ENCODE measurements at regions not wholly inside any gene's neighbourhood (a gene's known extent, or its start where the extent isn't known, plus 50 kb on each side); places are given as distances from the start of the nearest gene placed in this dataset.

DNA sequence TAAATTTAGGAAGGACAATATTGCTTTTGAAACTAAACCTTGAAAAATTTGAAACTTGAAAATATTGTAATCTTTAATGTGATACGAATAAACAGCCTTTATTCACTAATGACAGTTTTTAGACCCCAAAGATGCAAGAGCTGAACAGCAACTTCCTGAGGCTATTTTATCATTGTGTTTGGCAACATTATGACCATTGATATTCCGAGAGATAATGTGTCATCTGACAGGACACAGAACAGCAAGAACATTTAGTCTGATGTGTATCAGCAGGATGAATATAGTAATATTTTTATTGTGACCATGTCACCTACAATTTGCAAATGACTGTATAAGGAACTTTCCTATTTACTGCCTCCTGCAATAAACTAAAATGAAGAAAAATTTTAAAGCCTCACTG is 316.0 kb downstream of the ADAM29 start:
- H3K4me2 ChIP-seq (ENCODE audit: control insufficient read depth, extremely low read depth, insufficient read depth, low read depth, low read length), result no peak overlapping the region
- H2AFZ ChIP-seq (ENCODE audit: control insufficient read depth, low read length), result no peak overlapping the region
- no peaks in the 10 kb centered on the region for H3K9me1 ChIP-seq (ENCODE audit: control insufficient read depth, extremely low read depth, insufficient read depth, low read length)
- no peaks in the 10 kb centered on the region for H3K36me3 ChIP-seq (ENCODE audit: control insufficient read depth in 2 of 2, extremely low read depth in 1 of 2, insufficient read depth in 2 of 2, low read length in 2 of 2)
- TF ChIP-seq EZH2 (IDR thresholded peaks at IDR 0.05; ENCODE audit: low read length), result no peak
- H3K27me3 ChIP-seq (ENCODE audit: control insufficient read depth, extremely low read depth, insufficient read depth, low read length), result no peaks in the 10 kb centered on the region
- no peaks in the 10 kb centered on the region for H3K79me2 ChIP-seq (ENCODE audit: control insufficient read depth, insufficient read depth, low read length)
- H3K27ac ChIP-seq (ENCODE audit: control insufficient read depth, insufficient read depth, low read length), result no peak overlapping the region
- dilution Hi-C loops (cut with MboI; ENCODE audit: extremely low pct_ligation_motif_present, low sequenced_read_pairs), result no loop called here
- no peaks in the 10 kb centered on the region for H4K20me1 ChIP-seq (ENCODE audit: control insufficient read depth, extremely low read depth, insufficient read depth, low read length)
- no peak for DNase-seq (ENCODE audit: low read depth, low spot score)
- no peak for FAIRE-seq
- no peak overlapping the region for H3K4me3 ChIP-seq (ENCODE audit: control insufficient read depth in 2 of 3, extremely low read depth in 1 of 3, insufficient read depth in 2 of 3, low read depth in 1 of 3, low read length in 3 of 3)
- H3K4me1 ChIP-seq (ENCODE audit: control insufficient read depth, extremely low read depth, insufficient read depth, low read length), result no peaks in the 10 kb centered on the region
- H3K9ac ChIP-seq (ENCODE audit: control insufficient read depth, extremely low read depth, insufficient read depth, low read length), result no peak overlapping the region
- no peaks in the 10 kb centered on the region for H3K9me3 ChIP-seq (ENCODE audit: control insufficient read depth, low read depth, low read length)

DNA sequence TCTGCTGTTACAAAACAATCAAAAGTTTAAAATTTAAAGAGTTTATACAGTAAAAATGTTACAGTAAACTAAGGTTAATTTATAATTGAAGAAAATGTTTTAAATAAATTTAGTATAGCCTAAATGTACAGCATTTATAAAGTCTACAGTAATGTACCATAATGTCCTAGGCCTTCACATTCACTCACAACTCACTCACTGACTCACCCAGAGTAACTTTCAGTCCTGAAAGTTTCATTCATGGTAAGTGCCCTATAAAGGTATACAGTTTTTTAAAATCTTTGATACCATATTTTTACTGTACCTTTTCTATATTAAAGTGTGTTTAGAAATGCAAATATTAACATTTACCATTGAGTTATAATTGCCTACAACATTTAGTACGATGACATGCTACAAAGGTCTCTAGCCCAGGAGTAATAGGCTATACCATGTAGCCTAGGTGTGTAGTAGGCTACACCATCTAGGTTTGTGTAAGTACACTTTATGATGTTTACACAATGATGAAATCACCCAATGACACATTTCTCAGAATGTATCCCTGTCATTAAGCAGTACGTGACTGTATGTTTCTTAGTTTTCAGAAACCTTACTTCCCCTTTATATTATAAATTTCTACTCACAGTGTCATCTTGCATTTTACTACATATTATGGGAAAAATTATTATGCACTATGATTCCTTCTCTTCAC is 320.8 kb downstream of the ADAM29 start:
- no peak overlapping the region for H2AFZ ChIP-seq (ENCODE audit: control insufficient read depth, low read length)
- no peak overlapping the region for H3K9ac ChIP-seq (ENCODE audit: control insufficient read depth, extremely low read depth, insufficient read depth, low read length)
- no peak overlapping the region for H3K4me3 ChIP-seq (ENCODE audit: control insufficient read depth in 2 of 3, extremely low read depth in 1 of 3, insufficient read depth in 2 of 3, low read depth in 1 of 3, low read length in 3 of 3)
- H3K27me3 ChIP-seq (ENCODE audit: control insufficient read depth, extremely low read depth, insufficient read depth, low read length), result no peaks in the 10 kb centered on the region
- FAIRE-seq, result no peak
- H3K9me1 ChIP-seq (ENCODE audit: control insufficient read depth, extremely low read depth, insufficient read depth, low read length), result no peaks in the 10 kb centered on the region
- H3K79me2 ChIP-seq (ENCODE audit: control insufficient read depth, insufficient read depth, low read length), result no peaks in the 10 kb centered on the region
- no peak overlapping the region for H3K27ac ChIP-seq (ENCODE audit: control insufficient read depth, insufficient read depth, low read length)
- TF ChIP-seq EZH2 (IDR thresholded peaks at IDR 0.05; ENCODE audit: low read length), result no peak
- TF ChIP-seq, protein P1, sequence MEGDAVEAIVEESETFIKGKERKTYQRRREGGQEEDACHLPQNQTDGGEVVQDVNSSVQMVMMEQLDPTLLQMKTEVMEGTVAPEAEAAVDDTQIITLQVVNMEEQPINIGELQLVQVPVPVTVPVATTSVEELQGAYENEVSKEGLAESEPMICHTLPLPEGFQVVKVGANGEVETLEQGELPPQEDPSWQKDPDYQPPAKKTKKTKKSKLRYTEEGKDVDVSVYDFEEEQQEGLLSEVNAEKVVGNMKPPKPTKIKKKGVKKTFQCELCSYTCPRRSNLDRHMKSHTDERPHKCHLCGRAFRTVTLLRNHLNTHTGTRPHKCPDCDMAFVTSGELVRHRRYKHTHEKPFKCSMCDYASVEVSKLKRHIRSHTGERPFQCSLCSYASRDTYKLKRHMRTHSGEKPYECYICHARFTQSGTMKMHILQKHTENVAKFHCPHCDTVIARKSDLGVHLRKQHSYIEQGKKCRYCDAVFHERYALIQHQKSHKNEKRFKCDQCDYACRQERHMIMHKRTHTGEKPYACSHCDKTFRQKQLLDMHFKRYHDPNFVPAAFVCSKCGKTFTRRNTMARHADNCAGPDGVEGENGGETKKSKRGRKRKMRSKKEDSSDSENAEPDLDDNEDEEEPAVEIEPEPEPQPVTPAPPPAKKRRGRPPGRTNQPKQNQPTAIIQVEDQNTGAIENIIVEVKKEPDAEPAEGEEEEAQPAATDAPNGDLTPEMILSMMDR (optimal IDR thresholded peaks at IDR 0.05 in 1 of 3, IDR thresholded peaks at IDR 0.05 in 1 of 3, conservative IDR thresholded peaks at IDR 0.05 in 1 of 3; ENCODE audit: extremely low read depth in 1 of 3, insufficient read depth in 2 of 3, low read length in 3 of 3), result no peak
- dilution Hi-C loops (cut with MboI; ENCODE audit: extremely low pct_ligation_motif_present, low sequenced_read_pairs), result no loop called here
- no peaks in the 10 kb centered on the region for H4K20me1 ChIP-seq (ENCODE audit: control insufficient read depth, extremely low read depth, insufficient read depth, low read length)
- H3K36me3 ChIP-seq (ENCODE audit: control insufficient read depth in 2 of 2, extremely low read depth in 1 of 2, insufficient read depth in 2 of 2, low read length in 2 of 2), result no peaks in the 10 kb centered on the region
- no peaks in the 10 kb centered on the region for H3K4me1 ChIP-seq (ENCODE audit: control insufficient read depth, extremely low read depth, insufficient read depth, low read length)
- no peak overlapping the region for H3K4me2 ChIP-seq (ENCODE audit: control insufficient read depth, extremely low read depth, insufficient read depth, low read depth, low read length)
- no peak for DNase-seq (ENCODE audit: low read depth, low spot score)
- H3K9me3 ChIP-seq (ENCODE audit: control insufficient read depth, low read depth, low read length), result no peaks in the 10 kb centered on the region

DNA sequence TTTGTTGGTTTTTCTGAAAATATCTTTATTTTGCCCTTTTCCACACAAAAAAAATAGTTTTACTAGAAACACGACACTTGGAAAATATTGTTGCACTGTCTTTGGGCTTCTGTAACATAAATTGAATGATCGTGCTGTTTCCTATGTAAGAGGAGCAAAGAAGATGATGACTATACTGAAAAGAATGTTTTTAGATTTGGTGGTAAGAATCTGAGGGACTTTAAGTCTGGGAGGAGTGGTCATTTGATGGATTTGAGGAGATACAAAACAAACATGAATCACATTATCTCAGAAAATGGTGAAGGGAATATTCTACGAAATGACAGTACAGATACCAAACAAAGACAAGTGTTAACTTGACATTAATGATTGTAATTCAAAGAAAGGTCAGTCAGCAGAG is 328.8 kb downstream of the ADAM29 start:
- no peaks in the 10 kb centered on the region for H4K20me1 ChIP-seq (ENCODE audit: control insufficient read depth, extremely low read depth, insufficient read depth, low read length)
- no peaks in the 10 kb centered on the region for H3K9me3 ChIP-seq (ENCODE audit: control insufficient read depth, low read depth, low read length)
- H3K27ac ChIP-seq (ENCODE audit: control insufficient read depth, insufficient read depth, low read length), result no peak overlapping the region
- no peak for TF ChIP-seq EZH2 (IDR thresholded peaks at IDR 0.05; ENCODE audit: low read length)
- TF ChIP-seq, protein P1 (optimal IDR thresholded peaks at IDR 0.05 in 1 of 3, IDR thresholded peaks at IDR 0.05 in 1 of 3, conservative IDR thresholded peaks at IDR 0.05 in 1 of 3; ENCODE audit: extremely low read depth in 1 of 3, insufficient read depth in 2 of 3, low read length in 3 of 3), result no peak
- FAIRE-seq (no peak), DNase-seq (ENCODE audit: low read depth, low spot score) (no peak)
- H3K4me3 ChIP-seq (ENCODE audit: control insufficient read depth in 2 of 3, extremely low read depth in 1 of 3, insufficient read depth in 2 of 3, low read depth in 1 of 3, low read length in 3 of 3), result no peak overlapping the region
- no peaks in the 10 kb centered on the region for H3K79me2 ChIP-seq (ENCODE audit: control insufficient read depth, insufficient read depth, low read length)
- no peaks in the 10 kb centered on the region for H3K4me1 ChIP-seq (ENCODE audit: control insufficient read depth, extremely low read depth, insufficient read depth, low read length)
- H3K9ac ChIP-seq (ENCODE audit: control insufficient read depth, extremely low read depth, insufficient read depth, low read length), result no peak overlapping the region
- dilution Hi-C loops (cut with MboI; ENCODE audit: extremely low pct_ligation_motif_present, low sequenced_read_pairs), result no loop called here
- no peaks in the 10 kb centered on the region for H3K36me3 ChIP-seq (ENCODE audit: control insufficient read depth in 2 of 2, extremely low read depth in 1 of 2, insufficient read depth in 2 of 2, low read length in 2 of 2)
- no peak overlapping the region for H2AFZ ChIP-seq (ENCODE audit: control insufficient read depth, low read length)
- H3K27me3 ChIP-seq (ENCODE audit: control insufficient read depth, extremely low read depth, insufficient read depth, low read length), result no peaks in the 10 kb centered on the region
- H3K4me2 ChIP-seq (ENCODE audit: control insufficient read depth, extremely low read depth, insufficient read depth, low read depth, low read length), result no peak overlapping the region
- H3K9me1 ChIP-seq (ENCODE audit: control insufficient read depth, extremely low read depth, insufficient read depth, low read length), result no peaks in the 10 kb centered on the region

All from keratinocyte (primary cell).